ENCODE measurements at regions not wholly inside any gene's neighbourhood (a gene's known extent, or its start where the extent isn't known, plus 50 kb on each side); places are given as distances from the start of the nearest gene placed in this dataset.

DNA sequence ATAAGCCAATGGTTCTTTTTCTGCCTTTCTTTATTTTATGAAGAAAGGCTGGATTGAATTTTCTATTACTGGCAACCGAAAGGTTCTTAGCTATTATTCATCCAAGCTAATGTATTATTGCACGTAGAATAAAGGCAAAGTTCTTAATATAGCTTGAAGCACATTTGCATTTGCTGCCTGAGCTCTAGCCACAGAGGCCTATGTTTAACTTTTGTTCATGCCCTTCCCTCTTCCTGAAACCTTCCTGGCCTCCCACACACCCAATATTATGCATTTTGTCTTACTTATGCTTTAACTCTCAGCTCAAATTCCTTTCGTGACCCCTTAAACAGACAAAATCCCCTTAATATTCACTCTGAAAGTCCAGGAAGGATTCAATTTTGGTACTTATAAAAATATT, 71.0 kb upstream of the ZNF280D start:
- H2BK20ac ChIP-seq (ENCODE audit: low read depth, low read length, poor library complexity, severe bottlenecking): no peak overlapping the region
- H3K23ac ChIP-seq (ENCODE audit: insufficient read length, low read depth, low read length): no peak overlapping the region
- Mint-ChIP-seq H3K36me3 (ENCODE audit: insufficient read depth in 1 of 3, low read depth in 3 of 3) (peaks cover 0 to 17% (median 6%) of the 10 kb centered on the region in 3 experiments; a peak in 2 of 7 replicates), H3K9me3 (peaks cover 8 to 15% of the 10 kb centered on the region in 2 experiments; a peak in 3 of 5 replicates), H3K4me1 (no peaks in the 10 kb centered on the region), H3K27me3 (ENCODE audit: low read depth) (no peaks in the 10 kb centered on the region), H3K27ac (no peak overlapping the region), H3K4me3 (no peak overlapping the region)
- no peak overlapping the region for H2AK5ac ChIP-seq (ENCODE audit: insufficient read length, low read length)
- no peak overlapping the region for H3K18ac ChIP-seq (ENCODE audit: insufficient read length, low read depth, low read length)
- no peak overlapping the region for H4K5ac ChIP-seq (ENCODE audit: insufficient read length, low read depth, low read length)
- TF ChIP-seq, protein P1, sequence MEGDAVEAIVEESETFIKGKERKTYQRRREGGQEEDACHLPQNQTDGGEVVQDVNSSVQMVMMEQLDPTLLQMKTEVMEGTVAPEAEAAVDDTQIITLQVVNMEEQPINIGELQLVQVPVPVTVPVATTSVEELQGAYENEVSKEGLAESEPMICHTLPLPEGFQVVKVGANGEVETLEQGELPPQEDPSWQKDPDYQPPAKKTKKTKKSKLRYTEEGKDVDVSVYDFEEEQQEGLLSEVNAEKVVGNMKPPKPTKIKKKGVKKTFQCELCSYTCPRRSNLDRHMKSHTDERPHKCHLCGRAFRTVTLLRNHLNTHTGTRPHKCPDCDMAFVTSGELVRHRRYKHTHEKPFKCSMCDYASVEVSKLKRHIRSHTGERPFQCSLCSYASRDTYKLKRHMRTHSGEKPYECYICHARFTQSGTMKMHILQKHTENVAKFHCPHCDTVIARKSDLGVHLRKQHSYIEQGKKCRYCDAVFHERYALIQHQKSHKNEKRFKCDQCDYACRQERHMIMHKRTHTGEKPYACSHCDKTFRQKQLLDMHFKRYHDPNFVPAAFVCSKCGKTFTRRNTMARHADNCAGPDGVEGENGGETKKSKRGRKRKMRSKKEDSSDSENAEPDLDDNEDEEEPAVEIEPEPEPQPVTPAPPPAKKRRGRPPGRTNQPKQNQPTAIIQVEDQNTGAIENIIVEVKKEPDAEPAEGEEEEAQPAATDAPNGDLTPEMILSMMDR (conservative IDR thresholded peaks at IDR 0.05): no peak
- no peak overlapping the region for H2BK12ac ChIP-seq (ENCODE audit: insufficient read length, low read depth, low read length)
- no peak overlapping the region for H3K27ac ChIP-seq (ENCODE audit: insufficient read length, low read depth, low read length)
- no peak overlapping the region for H2AFZ ChIP-seq (ENCODE audit: low read length)
- no peak overlapping the region for H4K8ac ChIP-seq (replicated peaks; ENCODE audit: insufficient read length, low read depth, low read length)
- no peak overlapping the region for H3K9ac ChIP-seq (ENCODE audit: extremely low read depth, insufficient read length, low read length)
- H3K23me2 ChIP-seq (ENCODE audit: insufficient read length, low read depth, low read length, poor library complexity, severe bottlenecking): no peaks in the 10 kb centered on the region
- no peaks in the 10 kb centered on the region; the same call in 1 of the 2 replicates for H3K4me1 ChIP-seq (ENCODE audit: insufficient read depth, low read length)
- no peak overlapping the region for H3T11ph ChIP-seq (ENCODE audit: low read length)
- DNase-seq: no peak
- WGBS (ENCODE audit: extremely low coverage, insufficient read length, low lambda C conversion rate): no CpG with 5 or more reads among the region's 3 CpGs
- H4K20me1 ChIP-seq (ENCODE audit: control insufficient read depth, insufficient read depth, insufficient read length): no peaks in the 10 kb centered on the region
- H3K4me2 ChIP-seq (ENCODE audit: insufficient read depth, insufficient read length, low read length): no peak overlapping the region
- no peak overlapping the region for H3K4ac ChIP-seq (ENCODE audit: low read depth, low read length)
- no peaks in the 10 kb centered on the region for H3K79me2 ChIP-seq (ENCODE audit: insufficient read depth, low read length)
- no peak overlapping the region for H2BK5ac ChIP-seq (ENCODE audit: insufficient read length, low read length)
- no peaks in the 10 kb centered on the region for H3K27me3 ChIP-seq (ENCODE audit: insufficient read depth, low read length)
- no peaks in the 10 kb centered on the region for H3K79me1 ChIP-seq (ENCODE audit: insufficient read depth, low read depth, low read length, poor library complexity, severe bottlenecking)
- no peaks in the 10 kb centered on the region for H3K9me3 ChIP-seq (ENCODE audit: control insufficient read depth, low read depth, low read length)
- H4K91ac ChIP-seq (ENCODE audit: insufficient read length, low read depth, low read length): no peak overlapping the region
- no peak overlapping the region for H2BK120ac ChIP-seq (ENCODE audit: low read depth, low read length, poor library complexity, severe bottlenecking)
- H3K14ac ChIP-seq (ENCODE audit: insufficient read depth, low read length): no peak overlapping the region
- no peak overlapping the region for H3K56ac ChIP-seq (ENCODE audit: insufficient read length, low read depth, low read length)
- H2BK15ac ChIP-seq (ENCODE audit: low read depth, low read length): no peak overlapping the region
